ENCODE measurements at regions not wholly inside any gene's neighbourhood (a gene's known extent, or its start where the extent isn't known, plus 50 kb on each side); places are given as distances from the start of the nearest gene placed in this dataset.

GRCh38 chr1:38285807-38286530 lies 239.4 kb upstream of the POU3F1 start:
- DNase-seq (ENCODE audit: low read depth): no peak

GRCh38 chr1:38284953-38285352 lies 238.4 kb upstream of the POU3F1 start:
- DNase-seq (ENCODE audit: low read depth): no peak

DNA sequence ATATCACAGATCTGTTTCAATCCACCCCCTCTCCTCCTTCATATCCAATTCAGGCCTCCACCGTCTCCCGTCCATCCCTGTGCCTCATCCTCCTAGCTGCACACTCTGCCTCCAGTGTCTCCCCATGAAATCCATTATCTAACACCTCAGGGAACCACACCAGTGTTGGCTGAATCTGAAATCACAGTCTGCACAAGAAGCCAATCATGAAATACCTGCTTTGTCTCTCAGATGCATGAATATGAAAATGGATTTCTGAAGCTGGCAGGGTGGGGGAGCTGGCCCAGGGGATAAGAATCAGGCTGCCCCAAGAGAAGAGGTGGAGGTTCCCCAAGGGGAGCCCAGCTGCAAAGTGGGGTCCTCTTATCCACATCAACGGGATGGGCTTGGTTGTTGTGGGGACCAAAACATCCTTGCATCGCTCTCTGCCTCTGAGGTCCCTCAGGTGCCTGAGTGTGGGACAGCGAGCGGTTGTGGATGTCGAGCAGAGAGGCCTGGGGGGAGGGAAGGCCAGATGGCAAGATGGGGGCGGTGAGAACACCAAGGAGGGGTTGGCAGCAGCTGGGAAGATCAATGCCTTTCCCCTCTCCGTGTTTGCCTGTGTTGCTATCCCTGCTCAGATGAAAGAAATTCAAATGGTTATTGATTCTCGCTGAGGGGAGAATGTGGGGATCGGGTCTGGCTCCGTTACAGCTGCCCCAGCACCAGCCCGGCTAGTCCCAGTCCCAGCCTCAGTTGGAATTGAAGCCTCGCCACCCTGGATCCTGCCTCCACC lies 237.3 kb upstream of the POU3F1 start:
- DNase-seq (ENCODE audit: low read depth): no peak

DNA sequence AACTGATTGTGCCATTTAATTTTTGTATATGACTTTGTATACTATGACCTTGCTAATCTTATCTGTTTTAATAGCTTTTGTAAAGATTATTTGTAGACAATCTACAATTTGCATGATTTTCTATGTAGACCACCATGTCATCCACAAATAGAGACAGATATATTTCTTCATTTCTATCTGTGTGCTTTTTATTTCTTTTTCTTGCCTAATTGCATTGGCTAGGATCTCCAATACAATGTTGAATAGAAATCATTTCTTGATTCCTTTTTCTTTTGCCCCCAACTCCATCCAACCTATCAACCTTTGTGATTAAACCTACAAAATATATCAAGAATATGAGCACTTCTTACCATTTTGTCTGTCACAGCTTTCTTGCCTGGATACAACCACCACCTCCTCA lies 232.6 kb upstream of the POU3F1 start:
- no peak for DNase-seq (ENCODE audit: low read depth)

DNA sequence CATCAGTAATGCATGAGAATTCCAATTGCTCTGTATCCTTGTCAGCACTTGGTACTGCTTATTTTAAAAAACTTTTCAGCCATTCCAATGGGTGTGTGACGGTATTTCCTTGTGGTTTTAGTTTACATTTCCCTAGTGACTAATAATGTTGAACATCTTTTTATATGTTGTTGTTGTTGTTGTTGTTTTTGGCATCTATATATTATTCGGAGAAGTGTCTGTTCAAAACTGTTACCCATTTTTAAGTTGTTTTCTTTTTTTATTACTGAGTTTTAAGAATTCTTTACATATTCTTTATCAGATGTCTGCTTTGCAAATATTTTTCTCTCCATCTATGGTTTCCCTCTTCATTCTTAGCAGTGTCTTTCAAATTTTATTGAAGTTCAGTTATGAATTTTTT lies 231.1 kb upstream of the POU3F1 start:
- no peak for DNase-seq (ENCODE audit: low read depth)

DNA sequence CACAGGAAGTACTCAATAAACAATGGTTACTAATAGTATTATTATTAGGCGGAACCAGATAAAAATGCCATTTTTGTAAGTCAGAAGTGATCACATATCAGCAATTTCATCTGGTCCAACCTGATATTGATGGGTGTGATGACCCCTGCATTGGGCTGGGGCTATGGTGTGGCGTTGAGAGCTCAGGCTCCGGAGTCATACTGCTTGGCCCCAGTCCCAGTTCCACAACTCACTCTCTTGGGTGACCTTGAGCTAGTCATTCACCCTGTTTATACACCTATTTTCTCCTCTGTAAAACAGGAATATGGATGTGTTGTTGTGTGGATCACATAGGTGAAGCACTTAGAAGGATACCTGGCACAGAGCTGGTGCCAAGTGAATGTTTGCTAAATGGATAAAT lies 229.4 kb upstream of the POU3F1 start:
- no peak for DNase-seq (ENCODE audit: low read depth)

DNA sequence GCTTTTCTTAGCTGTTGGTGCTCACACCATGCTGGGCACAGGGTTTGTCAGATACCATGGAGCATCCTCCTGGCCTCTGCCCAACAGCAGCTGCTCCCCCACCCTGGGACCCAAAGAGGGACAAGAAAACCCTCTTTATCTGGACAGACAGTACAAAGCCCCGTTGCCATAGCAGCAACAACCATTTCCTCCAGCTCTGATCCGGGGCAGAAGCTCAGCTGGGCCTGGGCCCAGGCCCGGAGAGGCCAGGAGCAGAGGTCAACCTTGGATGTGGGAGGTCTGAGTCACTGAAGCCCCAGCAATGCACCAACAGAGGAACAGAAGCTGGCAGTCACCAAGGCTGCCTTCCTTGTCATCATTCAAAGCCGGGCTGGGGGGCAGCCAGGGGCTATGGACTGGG lies 228.4 kb upstream of the POU3F1 start:
- no peak for DNase-seq (ENCODE audit: low read depth)

GRCh38 chr1:38273196-38273804 lies 226.7 kb upstream of the POU3F1 start:
- no peak for DNase-seq (ENCODE audit: low read depth)

GRCh38 chr1:38272515-38272914 lies 225.9 kb upstream of the POU3F1 start:
- no peak for DNase-seq (ENCODE audit: low read depth)

- no peak for DNase-seq (ENCODE audit: low read depth)
These were observed 224.4 kb upstream of the POU3F1 start for GRCh38 chr1:38270849-38271633.

DNA sequence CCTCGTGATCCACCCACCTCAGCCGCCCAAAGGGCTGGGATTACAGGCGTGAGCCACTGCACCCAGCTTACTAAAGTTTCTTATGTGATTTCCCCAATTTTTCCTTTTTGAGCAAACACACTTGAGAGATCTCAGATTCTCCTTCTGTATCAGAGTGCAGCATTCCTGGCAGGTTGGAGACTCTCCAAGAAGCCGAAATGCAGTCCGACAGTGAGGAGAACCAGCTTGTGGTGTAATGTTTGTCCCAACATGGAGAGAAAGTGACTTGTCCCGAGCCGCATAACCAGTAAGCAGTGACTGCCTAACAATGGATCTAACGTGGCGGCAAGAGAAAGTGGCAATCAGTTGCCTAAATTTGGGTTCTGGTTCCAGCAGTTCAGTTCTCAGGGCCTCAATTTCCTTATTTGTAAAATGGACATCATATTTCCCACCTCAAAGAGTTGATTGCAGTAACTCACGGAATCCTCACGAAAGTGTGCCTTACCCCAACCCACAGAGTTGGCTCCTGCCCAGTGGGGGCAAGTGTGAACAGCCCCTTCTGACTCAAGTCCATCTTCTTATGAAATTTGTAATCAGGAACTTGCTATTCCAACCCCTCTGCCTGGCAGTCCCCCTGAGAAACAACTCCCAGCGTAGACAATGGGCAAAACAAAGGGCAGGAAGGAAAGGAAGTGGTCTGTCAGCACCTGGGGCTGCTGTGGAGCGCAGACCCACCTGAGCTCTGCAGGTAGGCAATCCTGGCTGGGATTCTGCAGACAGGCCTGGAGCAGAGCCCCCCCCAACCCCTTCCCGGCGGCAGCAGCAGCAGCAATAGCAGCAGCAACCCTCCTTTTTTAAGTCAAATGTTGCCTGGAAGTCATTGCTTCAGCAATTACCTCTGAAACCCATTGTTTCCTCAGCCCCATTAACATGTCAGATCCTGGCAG lies 223.6 kb upstream of the POU3F1 start:
- DNase-seq (ENCODE audit: low read depth): no peak

DNA sequence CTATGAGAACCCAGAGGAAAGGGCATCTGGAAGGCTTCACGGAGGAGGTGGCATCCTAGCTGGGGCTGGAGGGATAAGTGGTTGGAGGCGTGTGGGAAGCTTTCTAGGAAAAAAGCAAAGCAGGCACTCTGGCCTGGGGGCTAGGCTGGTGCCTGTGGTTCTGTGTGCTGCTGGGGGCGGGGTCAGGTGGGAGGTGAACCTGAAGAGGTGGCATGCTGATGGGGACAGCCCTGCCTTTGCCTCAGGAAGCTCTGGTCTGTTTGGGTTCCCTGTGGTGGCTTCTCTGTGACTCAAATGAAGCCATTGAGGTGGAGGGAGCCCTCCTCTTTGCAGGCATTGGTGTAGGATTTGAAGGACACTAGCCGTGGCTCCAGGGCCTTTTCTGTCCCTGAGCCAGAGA lies 221.6 kb upstream of the POU3F1 start:
- DNase-seq (ENCODE audit: low read depth): no peak

- no peak for DNase-seq (ENCODE audit: low read depth)
These were observed 220.7 kb upstream of the POU3F1 start for GRCh38 chr1:38267037-38268036.

GRCh38 chr1:38266197-38266520 lies 219.6 kb upstream of the POU3F1 start:
- DNase-seq (ENCODE audit: low read depth): no peak

GRCh38 chr1:38265293-38266196 lies 219.0 kb upstream of the POU3F1 start:
- DNase-seq (ENCODE audit: low read depth): no peak

- no peak for DNase-seq (ENCODE audit: low read depth)
These were observed 216.8 kb upstream of the POU3F1 start for GRCh38 chr1:38263438-38263837.

GRCh38 chr1:38261574-38261973 lies 215.0 kb upstream of the POU3F1 start:
- DNase-seq (ENCODE audit: low read depth): no peak

- DNase-seq (ENCODE audit: low read depth): no peak
These were observed 211.6 kb upstream of the POU3F1 start for GRCh38 chr1:38258085-38258627.

DNA sequence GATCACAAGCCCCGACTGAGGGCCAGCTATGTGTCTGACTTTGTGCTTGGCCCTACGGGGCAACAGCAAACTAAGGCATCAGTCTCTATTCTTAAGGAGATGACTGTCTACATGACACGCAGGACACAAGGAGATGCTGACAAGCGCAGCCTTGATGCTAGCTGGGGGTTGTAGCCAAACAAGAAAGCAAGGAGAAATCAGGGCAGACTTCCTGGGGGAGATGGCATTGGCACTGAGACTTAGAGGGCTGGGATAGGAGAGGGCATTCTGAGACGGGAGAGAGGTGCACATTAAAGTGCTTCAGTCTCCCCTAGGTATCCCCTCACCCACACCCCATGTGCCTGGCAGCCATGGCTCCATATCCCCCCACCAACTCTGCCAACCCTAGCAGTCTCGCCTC lies 210.8 kb upstream of the POU3F1 start:
- no peak for DNase-seq (ENCODE audit: low read depth)
